LNCaP clone FGC (cell line): ENCODE measurements at regions not wholly inside any gene's neighbourhood (a gene's known extent, or its start where the extent isn't known, plus 50 kb on each side); places are given as distances from the start of the nearest gene placed in this dataset.

ENCODE experiments used
- DNase-seq: peaks from one replicate; pipeline ENCODE4 v3.0.0-alpha.2; 2011; ENCODE audit warnings: low read depth
- H3K4me3 ChIP-seq: 2 replicates; pipeline ENCODE4 v1.5.1; 2011; ENCODE audit warnings: mild to moderate bottlenecking, low read depth, low read length, control low read depth
- CTCF ChIP-seq: IDR thresholded peaks from 2 replicates; pipeline ENCODE4 v1.5.1; 2012; ENCODE audit warnings: mild to moderate bottlenecking; ENCODE audit not compliant: control insufficient read depth, insufficient read depth; ENCODE audit errors: extremely low read depth

DNA sequence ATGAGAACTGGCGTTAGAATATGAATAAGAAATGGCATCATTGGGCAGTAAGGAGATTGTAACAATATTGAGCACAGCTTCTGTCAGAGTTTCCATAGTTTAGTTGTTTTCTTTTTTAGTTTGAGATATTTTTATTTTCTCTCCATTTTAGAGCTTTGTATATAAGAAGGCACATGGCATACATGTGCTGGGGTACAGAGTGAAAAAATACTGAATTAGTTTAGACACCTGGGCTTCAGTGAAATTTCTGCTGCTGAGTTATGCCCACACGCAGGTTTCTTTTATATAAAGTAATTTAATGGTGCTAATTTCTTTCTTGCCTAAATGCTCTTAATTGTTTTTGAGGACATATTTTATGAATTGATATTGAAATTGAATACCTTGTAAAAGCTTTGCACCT is 53.6 kb upstream of the RWDD3 start:
- DNase-seq: no peak
- TF ChIP-seq CTCF: no peak
- no peak overlapping the region for H3K4me3 ChIP-seq

GRCh38 chr1:95181096-95181495 is 52.9 kb upstream of the RWDD3 start:
- no peak overlapping the region for H3K4me3 ChIP-seq
- no peak for TF ChIP-seq CTCF
- DNase-seq: no peak

DNA sequence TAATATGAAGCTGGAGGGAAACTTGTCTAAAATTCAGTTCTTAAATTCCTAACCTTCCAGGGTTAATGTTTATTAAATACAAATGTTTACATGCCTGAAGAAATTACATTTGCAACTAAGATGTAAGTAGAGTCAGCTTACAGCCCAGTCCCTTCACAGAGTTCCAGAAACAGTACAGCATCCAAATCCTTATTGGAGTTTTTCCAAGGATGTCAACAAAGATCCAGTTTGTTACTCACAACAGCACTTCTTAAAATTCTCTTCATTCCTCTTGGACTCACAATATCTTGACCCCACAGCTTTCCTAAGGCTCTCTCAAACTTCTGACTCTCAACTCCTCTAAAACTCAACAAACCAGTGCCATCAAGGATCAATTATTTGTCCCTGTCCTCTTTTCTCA is 50.1 kb upstream of the RWDD3 start:
- no peak for TF ChIP-seq CTCF
- no peak overlapping the region for H3K4me3 ChIP-seq
- no peak for DNase-seq
